Heart right ventricle (tissue), 16 donors: ENCODE measurements at regions not wholly inside any gene's neighbourhood (a gene's known extent, or its start where the extent isn't known, plus 50 kb on each side); places are given as distances from the start of the nearest gene placed in this dataset.

ENCODE experiments used
- ATAC-seq, 8 donors: fragments of 200-7000 bp; cut with Tn5 transposase; one replicate each; pipeline ENCODE4 v1.9.1; 2020; ENCODE audit warnings: mild to moderate bottlenecking in 8 of 8, moderate library complexity in 8 of 8, moderate number of reproducible peaks in 1 of 8
- DNase-seq, 2 donors: peaks; one replicate each; pipeline ENCODE4 v3.0.0-alpha.2; 2020
- H3K27ac ChIP-seq, 10 donors: fragments of 200-600 bp; sonication (generic) in 2 of 10; one replicate each; pipeline versions ENCODE4 v1.5.0 to v1.8.0; 2020 to 2022; ENCODE audit warnings: mild to moderate bottlenecking in 3 of 10
- H3K27me3 ChIP-seq, 7 donors: fragments of 200-600 bp; one replicate each; pipeline ENCODE4 v1.8.0; 2021 to 2022; ENCODE audit warnings: mild to moderate bottlenecking in 2 of 7
- H3K36me3 ChIP-seq, 9 donors: fragments of 200-600 bp; sonication (generic) in 1 of 9; one replicate each; pipeline versions ENCODE4 v1.5.0 to v1.8.0; 2020 to 2022; ENCODE audit warnings: mild to moderate bottlenecking in 2 of 9
- H3K4me1 ChIP-seq, 9 donors: fragments of 200-600 bp; sonication (generic) in 1 of 9; one replicate each; pipeline versions ENCODE4 v1.5.0 to v1.8.0; 2020 to 2022; ENCODE audit warnings: mild to moderate bottlenecking in 4 of 9
- H3K4me3 ChIP-seq, 10 donors: fragments of 200-600 bp; sonication (generic) in 2 of 10; one replicate each; pipeline versions ENCODE4 v1.5.0 to v1.8.0; 2020 to 2022; ENCODE audit warnings: mild to moderate bottlenecking in 7 of 10, moderate library complexity in 2 of 10
- H3K9me3 ChIP-seq, 11 donors: fragments of 200-600 bp in 10 of 11; sonication (generic) in 2 of 11; one replicate each; pipeline versions ENCODE4 v1.5.0 to v1.8.0; 2013 to 2022; ENCODE audit warnings: mild to moderate bottlenecking in 2 of 11, control low read depth in 1 of 11, moderate library complexity in 1 of 11
- WGBS, 2 donors: extraction: QIAGEN DNeasy Blood & Tissue Kit; methylation state at CpG; one replicate each; pipeline ENCODE4 v1.1.7; 2013; ENCODE audit warnings: inconsistent platforms in 1 of 2; 5-methylcytosine and 5-hydroxymethylcytosine counted together
- intact Hi-C, 10 donors: fragments of 100-400 bp; cut with DNase I; formaldehyde crosslinking; loops; one replicate each; pipeline versions ENCODE4 v1.11.1 to v1.14.2; 2022
- TF ChIP-seq, protein P1 (sequence below), 9 donors: fragments of 200-600 bp; sonication (generic) in 2 of 9; IDR thresholded peaks; one replicate each; pipeline versions ENCODE4 v1.5.0 to v1.8.0; 2021 to 2022; ENCODE audit warnings: antibody characterized with exemption in 9 of 9, mild to moderate bottlenecking in 5 of 9, moderate library complexity in 1 of 9
- donor health status: Arrhythmogenic right ventricular cardiomyopathy.
- donor health status: ischemic (EF 13 %, LVEDD 7.1; RV severe dilation, severe dysfunction).
- donor health status: healthy with polysubstance abuse.
- donor health status: DM: no; HTN: yes; CAD: no.
- donor health status: DM: no; HTN: no; CAD: no.
- donor health status: ischemic (EF 25% LVEDD 6.9; RV normal size, moderate dysfunction).
- donor health status: ischemic (EF 25% LVEDD 5.7; RV mildly dilated, moderate dysfunction).
- donor health status: healthy.
- donor health status: DM: yes; HTN: yes; CAD: no.
- donor health status: Ischemic cardiomyopathy.
- donor health status: ischemic (EF 35%, LVEDD 5.7; RV mildly dilated, moderate dysfunction).
- donor health status: nonischemic (EF 11% LVEDD 7.7; RV severe dilation, severe dysfunction).
- donor health status: DM: yes; HTN: yes; CAD: no.
- donor health status: PGD.
- donor health status: ischemic (EF 29% LVEDD 5.4; RV normal size, mild dysfunction).
- donor health status: nonischemic (EF 23%, LVEDD 6.1; RV moderate dilation, normal function).

DNA sequence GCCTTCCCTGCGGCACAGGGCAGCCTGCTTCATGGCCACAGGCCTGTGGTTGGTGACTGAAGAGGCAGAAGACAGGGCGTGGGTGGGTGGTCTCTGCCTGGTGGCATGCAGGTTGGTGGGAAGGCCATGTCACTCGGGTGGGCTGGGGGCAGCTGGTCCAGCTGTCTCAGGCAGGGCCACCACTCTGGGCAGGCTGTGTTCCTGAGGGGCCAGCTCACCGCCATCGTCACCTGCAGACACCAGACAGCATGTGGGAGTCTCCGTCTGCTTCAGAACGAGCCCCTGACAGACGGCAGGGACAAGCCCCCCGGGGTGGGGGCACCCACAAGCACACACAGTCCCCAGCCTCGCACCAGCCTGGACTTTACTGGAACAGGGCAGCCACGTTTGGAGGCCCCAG, 750.1 kb downstream of the BRD1 start:
- no peaks in the 10 kb centered on the region for H3K36me3 ChIP-seq
- H3K9me3 ChIP-seq, result no peaks in the 10 kb centered on the region
- no peak for DNase-seq
- H3K4me1 ChIP-seq, result no peaks in the 10 kb centered on the region
- intact Hi-C loops, result loop anchor here in 1 of 10 donors (10.0 kb wide), 1 partner anchor 207 kb away; no protein-coding TSS in a partner anchor
- peaks cover 0 to 36% (median 13%) of the 10 kb centered on the region in 7 donors for H3K27me3 ChIP-seq
- TF ChIP-seq, protein P1, sequence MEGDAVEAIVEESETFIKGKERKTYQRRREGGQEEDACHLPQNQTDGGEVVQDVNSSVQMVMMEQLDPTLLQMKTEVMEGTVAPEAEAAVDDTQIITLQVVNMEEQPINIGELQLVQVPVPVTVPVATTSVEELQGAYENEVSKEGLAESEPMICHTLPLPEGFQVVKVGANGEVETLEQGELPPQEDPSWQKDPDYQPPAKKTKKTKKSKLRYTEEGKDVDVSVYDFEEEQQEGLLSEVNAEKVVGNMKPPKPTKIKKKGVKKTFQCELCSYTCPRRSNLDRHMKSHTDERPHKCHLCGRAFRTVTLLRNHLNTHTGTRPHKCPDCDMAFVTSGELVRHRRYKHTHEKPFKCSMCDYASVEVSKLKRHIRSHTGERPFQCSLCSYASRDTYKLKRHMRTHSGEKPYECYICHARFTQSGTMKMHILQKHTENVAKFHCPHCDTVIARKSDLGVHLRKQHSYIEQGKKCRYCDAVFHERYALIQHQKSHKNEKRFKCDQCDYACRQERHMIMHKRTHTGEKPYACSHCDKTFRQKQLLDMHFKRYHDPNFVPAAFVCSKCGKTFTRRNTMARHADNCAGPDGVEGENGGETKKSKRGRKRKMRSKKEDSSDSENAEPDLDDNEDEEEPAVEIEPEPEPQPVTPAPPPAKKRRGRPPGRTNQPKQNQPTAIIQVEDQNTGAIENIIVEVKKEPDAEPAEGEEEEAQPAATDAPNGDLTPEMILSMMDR (IDR thresholded peaks at IDR 0.05), result no peak
- no peak for ATAC-seq
- no peak overlapping the region for H3K4me3 ChIP-seq
- WGBS, 2 donors, result 55 to 60% methylated on average over 11 of the region's 11 CpGs
- no peak overlapping the region for H3K27ac ChIP-seq

- peaks cover 0 to 39% (median 13%) of the 10 kb centered on the region in 7 donors for H3K27me3 ChIP-seq
- TF ChIP-seq, protein P1 (IDR thresholded peaks at IDR 0.05), result no peak
- 70 to 75% methylated on average over 5 of the region's 5 CpGs for WGBS, 2 donors
Observed at GRCh38 chr22:49077036-49077393, 750.7 kb downstream of the BRD1 start.

GRCh38 chr22:49076300-49077035, 751.2 kb downstream of the BRD1 start:
- 71% methylated on average over 16 of the region's 16 CpGs for WGBS, 2 donors
- Histone ChIP-seq H3K4me3 (no peak overlapping the region), H3K27me3 (peaks cover 0 to 39% (median 13%) of the 10 kb centered on the region in 7 donors), H3K36me3 (no peaks in the 10 kb centered on the region), H3K4me1 (no peaks in the 10 kb centered on the region), H3K27ac (no peak overlapping the region), H3K9me3 (no peaks in the 10 kb centered on the region)
- TF ChIP-seq, protein P1 (IDR thresholded peaks at IDR 0.05), result no peak
- ATAC-seq, result no peak
- DNase-seq, result no peak
- intact Hi-C loops, result loop anchor here in 1 of 10 donors (10.0 kb wide), 1 partner anchor 208 kb away; no protein-coding TSS in a partner anchor

More at GRCh38 chr22:49077036-49077393, 750.7 kb downstream of the BRD1 start:
- Histone ChIP-seq H3K36me3 (no peaks in the 10 kb centered on the region), H3K4me3 (no peak overlapping the region), H3K4me1 (no peaks in the 10 kb centered on the region), H3K9me3 (no peaks in the 10 kb centered on the region), H3K27ac (no peak overlapping the region)
- ATAC-seq (no peak), DNase-seq (no peak)
- intact Hi-C loops, result loop anchor here in 1 of 10 donors (10.0 kb wide), 1 partner anchor 208 kb away; no protein-coding TSS in a partner anchor

DNA sequence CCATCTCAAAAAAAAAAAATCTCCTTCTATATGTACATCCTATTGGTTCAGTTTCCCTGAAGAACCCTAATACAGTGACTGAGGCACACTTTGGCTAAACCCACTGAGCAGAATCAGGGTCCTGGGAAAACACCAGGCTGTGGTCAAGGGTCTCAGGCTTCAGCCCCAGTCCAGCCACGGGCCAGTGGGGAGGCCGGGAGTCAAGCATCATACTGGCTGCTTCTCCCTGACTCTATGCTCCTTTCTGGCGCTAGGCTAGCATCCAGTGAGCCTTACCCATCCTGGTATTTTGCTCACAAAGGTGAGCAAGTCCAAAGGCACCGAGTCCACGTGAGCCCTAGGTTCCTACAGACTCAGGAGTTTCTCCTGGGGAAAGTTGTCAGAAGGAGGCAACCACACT, 752.5 kb downstream of the BRD1 start:
- Histone ChIP-seq H3K36me3 (no peaks in the 10 kb centered on the region), H3K4me3 (no peak overlapping the region), H3K27ac (no peak overlapping the region), H3K27me3 (peaks cover 0 to 46% (median 15%) of the 10 kb centered on the region in 7 donors), H3K9me3 (no peaks in the 10 kb centered on the region), H3K4me1 (no peaks in the 10 kb centered on the region)
- TF ChIP-seq, protein P1 (IDR thresholded peaks at IDR 0.05), result no peak
- 86 to 90% methylated on average over 5 of the region's 5 CpGs for WGBS, 2 donors
- no peak for ATAC-seq
- no peak for DNase-seq
- intact Hi-C loops, result loop anchor here in 1 of 10 donors (10.0 kb wide), 1 partner anchor 210 kb away; no protein-coding TSS in a partner anchor
